Spleen (tissue), 11 donors: ENCODE measurements at regions not wholly inside any gene's neighbourhood (a gene's known extent, or its start where the extent isn't known, plus 50 kb on each side); places are given as distances from the start of the nearest gene placed in this dataset.

Experiments
- DNase-seq: peaks from one replicate; pipeline ENCODE4 v3.0.0-alpha.2; 2020
- H3K27ac ChIP-seq, 8 donors: fragments of 200-600 bp; sonication (generic) in 7 of 8; 1 replicate in 4 of 8; 2 replicates in 4 of 8; pipeline versions ENCODE4 v1.5.0 to v1.8.0; 2016 to 2021; ENCODE audit warnings: inconsistent platforms in 4 of 8, mild to moderate bottlenecking in 4 of 8, moderate library complexity in 1 of 8
- H3K27me3 ChIP-seq, 7 donors: fragments of 200-600 bp; sonication (generic) in 6 of 7; replicated peaks in 1 of 7; 1 replicate in 4 of 7; 2 replicates in 3 of 7; pipeline versions ENCODE4 v1.5.0 to v1.8.0; 2016 to 2021; ENCODE audit warnings: inconsistent platforms in 3 of 7, mild to moderate bottlenecking in 1 of 7
- H3K36me3 ChIP-seq, 6 donors: fragments of 200-600 bp; sonication (generic) in 5 of 6; 1 replicate in 4 of 6; 2 replicates in 2 of 6; pipeline versions ENCODE4 v1.5.0 to v1.8.0; 2016 to 2021; ENCODE audit warnings: inconsistent platforms in 2 of 6
- H3K4me1 ChIP-seq, 6 donors: fragments of 200-600 bp; sonication (generic) in 5 of 6; 1 replicate in 3 of 6; 2 replicates in 3 of 6; pipeline versions ENCODE4 v1.5.0 to v1.8.0; 2016 to 2021; ENCODE audit warnings: inconsistent platforms in 3 of 6
- H3K4me3 ChIP-seq, 8 donors: fragments of 200-600 bp; sonication (generic) in 7 of 8; 1 replicate in 4 of 8; 2 replicates in 4 of 8; pipeline versions ENCODE4 v1.5.0 to v1.8.0; 2016 to 2021; ENCODE audit warnings: inconsistent platforms in 4 of 8, mild to moderate bottlenecking in 4 of 8, moderate library complexity in 2 of 8
- H3K9me3 ChIP-seq, 8 donors: fragments of 200-600 bp; sonication (generic) in 7 of 8; 1 replicate in 4 of 8; 2 replicates in 4 of 8; pipeline versions ENCODE4 v1.5.0 to v1.8.0; 2016 to 2021; ENCODE audit warnings: inconsistent platforms in 4 of 8
- POLR2A ChIP-seq, 3 donors: fragments of 450-650 bp; IDR thresholded peaks; one replicate each; pipeline ENCODE4 v1.5.1; 2017; ENCODE audit warnings: antibody characterized with exemption in 3 of 3, mild to moderate bottlenecking in 1 of 3
- POLR2AphosphoS5 ChIP-seq, 3 donors: sonication (generic); formaldehyde crosslinking; IDR thresholded peaks; one replicate each; pipeline ENCODE4 v1.5.1; 2017; ENCODE audit warnings: antibody characterized with exemption in 3 of 3
- WGBS, 5 donors: extraction: QIAGEN DNeasy Blood & Tissue Kit in 3 of 5; methylation state at CpG; one replicate each; pipeline versions ENCODE4 v1.1.5 to v1.1.7; 2013 to 2018; 5-methylcytosine and 5-hydroxymethylcytosine counted together
- intact Hi-C: fragments of 100-400 bp; cut with DNase I; formaldehyde crosslinking; loops from one replicate; pipeline ENCODE4 v1.15.0; 2023; ENCODE audit warnings: low total_unique reads
- TF ChIP-seq, protein P1 (sequence below), 11 experiments: fragments of 200-600 bp in 7 of 11; fragments of 450-650 bp in 4 of 11; sonication (generic) in 4 of 11; IDR thresholded peaks in 8 of 11; conservative IDR thresholded peaks in 3 of 11; 1 replicate in 7 of 11; 2 replicates in 4 of 11; pipeline versions ENCODE4 v1.4.0 to v1.8.0; 2016 to 2021; ENCODE audit warnings: antibody characterized with exemption in 11 of 11, inconsistent platforms in 4 of 11, mild to moderate bottlenecking in 1 of 11
- donor health status: healthy with polysubstance abuse.
- donor health status: DM: no; HTN: no; CAD: no; lungs with moderate emphysema.
- donor health status: DM: no; HTN: no; CAD: no.
- donor health status: Bipolar disorder and iron deficiency.
- donor health status: healthy.
- donor health status: DM: no; HTN: no; CAD: no.
- donor health status: DM: yes; HTN: yes; CAD: no.

DNA sequence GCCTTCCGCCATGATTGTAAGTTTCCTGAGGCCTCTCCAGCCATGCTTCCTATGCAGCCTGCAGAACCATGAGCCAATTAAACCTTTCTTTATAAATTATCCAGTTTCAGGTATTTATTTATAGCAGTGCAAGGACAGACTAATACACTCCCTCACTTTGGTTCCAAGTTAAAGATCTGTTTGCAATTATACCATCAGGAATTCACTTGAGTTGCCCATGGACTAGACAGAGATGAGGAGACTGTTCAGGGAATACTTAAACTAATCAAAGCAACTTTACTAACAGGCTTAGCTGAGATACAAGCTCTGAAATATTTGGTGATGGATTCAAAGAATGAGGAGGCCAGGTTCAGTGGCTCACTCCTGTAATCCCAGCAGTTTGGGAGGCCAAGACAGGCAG is 190.0 kb downstream of the MTCL1 start:
- intact Hi-C loops, result no loop called here
- DNase-seq, result no peak
- peaks cover 0 to 7% (median 0%) of the 10 kb centered on the region in 8 donors for H3K9me3 ChIP-seq
- WGBS, 5 donors, result 93 to 100% (median 95%) methylated on average over 1 of the region's 1 CpG
- no peak overlapping the region for H3K4me3 ChIP-seq
- peaks cover 0 to 3% (median 0%) of the 10 kb centered on the region in 7 donors for H3K27me3 ChIP-seq
- no peaks in the 10 kb centered on the region for H3K4me1 ChIP-seq
- H3K27ac ChIP-seq, result no peak overlapping the region
- TF ChIP-seq POLR2A (IDR thresholded peaks at IDR 0.05), result no peak
- TF ChIP-seq, protein P1, sequence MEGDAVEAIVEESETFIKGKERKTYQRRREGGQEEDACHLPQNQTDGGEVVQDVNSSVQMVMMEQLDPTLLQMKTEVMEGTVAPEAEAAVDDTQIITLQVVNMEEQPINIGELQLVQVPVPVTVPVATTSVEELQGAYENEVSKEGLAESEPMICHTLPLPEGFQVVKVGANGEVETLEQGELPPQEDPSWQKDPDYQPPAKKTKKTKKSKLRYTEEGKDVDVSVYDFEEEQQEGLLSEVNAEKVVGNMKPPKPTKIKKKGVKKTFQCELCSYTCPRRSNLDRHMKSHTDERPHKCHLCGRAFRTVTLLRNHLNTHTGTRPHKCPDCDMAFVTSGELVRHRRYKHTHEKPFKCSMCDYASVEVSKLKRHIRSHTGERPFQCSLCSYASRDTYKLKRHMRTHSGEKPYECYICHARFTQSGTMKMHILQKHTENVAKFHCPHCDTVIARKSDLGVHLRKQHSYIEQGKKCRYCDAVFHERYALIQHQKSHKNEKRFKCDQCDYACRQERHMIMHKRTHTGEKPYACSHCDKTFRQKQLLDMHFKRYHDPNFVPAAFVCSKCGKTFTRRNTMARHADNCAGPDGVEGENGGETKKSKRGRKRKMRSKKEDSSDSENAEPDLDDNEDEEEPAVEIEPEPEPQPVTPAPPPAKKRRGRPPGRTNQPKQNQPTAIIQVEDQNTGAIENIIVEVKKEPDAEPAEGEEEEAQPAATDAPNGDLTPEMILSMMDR (IDR thresholded peaks at IDR 0.05 in 8 of 11, conservative IDR thresholded peaks at IDR 0.05 in 3 of 11), result no peak
- TF ChIP-seq POLR2AphosphoS5 (IDR thresholded peaks at IDR 0.05), result no peak
- H3K36me3 ChIP-seq, result no peaks in the 10 kb centered on the region

DNA sequence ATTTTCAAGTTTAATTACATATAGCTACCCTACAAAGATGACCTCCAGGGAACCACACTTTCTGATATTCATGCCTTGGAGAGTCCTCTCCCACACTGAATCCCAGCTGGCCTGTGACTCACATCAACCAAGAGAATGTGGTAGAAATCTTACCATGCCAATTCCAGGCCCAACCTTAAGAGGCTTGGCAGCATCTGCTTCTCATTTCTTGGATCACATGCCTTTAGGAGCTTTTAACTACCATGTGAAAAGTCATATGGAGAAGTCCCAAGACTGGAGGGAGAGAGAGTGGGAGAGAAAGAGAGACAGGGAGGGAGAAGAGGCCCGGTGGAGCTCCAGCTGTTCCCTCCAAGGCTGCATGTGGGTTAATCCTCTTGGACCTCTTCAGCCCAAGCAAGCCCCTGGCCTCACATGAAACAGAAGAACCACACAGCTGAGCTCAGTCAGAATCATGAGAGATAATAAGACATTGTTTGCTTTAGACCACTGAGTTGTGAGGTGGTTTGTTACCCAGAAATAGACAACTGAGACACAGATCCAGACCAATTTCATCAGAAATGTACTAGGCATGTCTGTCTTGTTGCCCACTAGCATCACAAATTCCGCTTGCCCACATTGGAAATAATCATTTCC is 190.7 kb downstream of the MTCL1 start:
- H3K4me1 ChIP-seq, result no peaks in the 10 kb centered on the region
- peaks cover 0 to 3% (median 0%) of the 10 kb centered on the region in 7 donors for H3K27me3 ChIP-seq
- intact Hi-C loops, result no loop called here
- H3K9me3 ChIP-seq, result peaks cover 0 to 14% (median 0%) of the 10 kb centered on the region in 8 donors
- TF ChIP-seq POLR2A (IDR thresholded peaks at IDR 0.05) (no peak), POLR2AphosphoS5 (IDR thresholded peaks at IDR 0.05) (no peak)
- TF ChIP-seq, protein P1 (IDR thresholded peaks at IDR 0.05 in 8 of 11, conservative IDR thresholded peaks at IDR 0.05 in 3 of 11), result no peak
- H3K4me3 ChIP-seq, result no peak overlapping the region
- H3K27ac ChIP-seq, result no peak overlapping the region
- 50 to 93% (median 71%) methylated on average over 2 of the region's 2 CpGs for WGBS, 5 donors
- no peak for DNase-seq
- no peaks in the 10 kb centered on the region for H3K36me3 ChIP-seq

DNA sequence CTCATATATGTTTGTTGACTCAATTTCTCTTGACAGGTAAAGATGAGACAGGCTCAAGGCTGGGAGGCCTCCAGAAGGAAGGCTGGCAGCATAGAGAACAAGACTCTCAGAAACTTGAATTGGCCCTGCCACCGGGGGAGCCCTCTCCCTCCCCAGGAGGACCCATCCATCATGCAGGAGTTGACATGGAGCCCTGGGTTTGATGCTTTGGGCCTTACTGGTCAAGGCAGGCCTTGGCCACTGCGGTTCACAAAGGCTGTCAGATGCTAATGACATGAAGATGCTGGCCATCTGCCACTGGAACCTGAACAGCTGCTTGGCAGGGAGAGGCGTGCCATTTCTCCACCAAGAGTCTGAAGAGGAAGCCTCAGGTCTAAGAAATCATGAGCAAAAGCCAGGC is 193.6 kb downstream of the MTCL1 start:
- intact Hi-C loops, result no loop called here
- peaks cover 0 to 4% (median 0%) of the 10 kb centered on the region in 7 donors for H3K27me3 ChIP-seq
- no peaks in the 10 kb centered on the region for H3K4me1 ChIP-seq
- no peak overlapping the region for H3K27ac ChIP-seq
- TF ChIP-seq POLR2AphosphoS5 (IDR thresholded peaks at IDR 0.05), result no peak
- TF ChIP-seq, protein P1 (IDR thresholded peaks at IDR 0.05 in 8 of 11, conservative IDR thresholded peaks at IDR 0.05 in 3 of 11), result no peak
- no peak for TF ChIP-seq POLR2A (IDR thresholded peaks at IDR 0.05)
- no peak for DNase-seq
- peaks cover 0 to 32% (median 0%) of the 10 kb centered on the region in 8 donors for H3K9me3 ChIP-seq
- H3K36me3 ChIP-seq, result no peaks in the 10 kb centered on the region
- 49 to 81% (median 67%) methylated on average over 3 of the region's 3 CpGs for WGBS, 5 donors
- H3K4me3 ChIP-seq, result no peak overlapping the region

DNA sequence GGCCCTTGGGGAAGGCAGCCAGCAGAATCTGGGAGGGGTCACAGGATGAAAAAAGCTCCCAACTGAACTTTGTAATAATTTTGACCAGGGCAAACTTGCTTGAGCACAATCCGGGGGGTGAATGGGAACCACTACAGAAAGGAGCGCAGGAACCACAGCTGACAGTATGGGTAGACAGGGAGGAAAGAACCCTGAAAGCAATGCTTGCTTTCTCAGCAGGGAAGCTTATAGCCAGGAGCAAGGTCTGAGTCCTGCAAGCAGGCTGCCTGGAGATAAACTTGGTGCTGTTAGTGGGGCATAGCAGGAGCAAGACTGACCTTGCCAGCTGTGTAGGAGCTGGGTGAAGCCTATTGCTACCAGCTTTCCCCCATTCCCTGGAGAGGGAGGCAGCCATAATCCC is 195.2 kb downstream of the MTCL1 start:
- 92 to 98% (median 95%) methylated on average over 2 of the region's 2 CpGs for WGBS, 5 donors
- Histone ChIP-seq H3K9me3 (peaks cover 0 to 37% (median 0%) of the 10 kb centered on the region in 8 donors), H3K4me1 (no peaks in the 10 kb centered on the region), H3K27ac (no peak overlapping the region), H3K27me3 (peaks cover 0 to 4% (median 0%) of the 10 kb centered on the region in 7 donors), H3K36me3 (no peaks in the 10 kb centered on the region), H3K4me3 (no peak overlapping the region)
- intact Hi-C loops, result no loop called here
- no peak for DNase-seq
- TF ChIP-seq, protein P1 (IDR thresholded peaks at IDR 0.05 in 8 of 11, conservative IDR thresholded peaks at IDR 0.05 in 3 of 11), result no peak
- TF ChIP-seq POLR2AphosphoS5 (IDR thresholded peaks at IDR 0.05) (no peak), POLR2A (IDR thresholded peaks at IDR 0.05) (no peak)
